HG03097 (cell line): ENCODE measurements at regions not wholly inside any gene's neighbourhood (a gene's known extent, or its start where the extent isn't known, plus 50 kb on each side); places are given as distances from the start of the nearest gene placed in this dataset.

ENCODE experiments used
- ATAC-seq: cut with Tn5 transposase; IDR thresholded peaks from one replicate; pipeline ENCODE4 v1.9.1; 2021; ENCODE audit not compliant: unreplicated experiment, low FRiP score

DNA sequence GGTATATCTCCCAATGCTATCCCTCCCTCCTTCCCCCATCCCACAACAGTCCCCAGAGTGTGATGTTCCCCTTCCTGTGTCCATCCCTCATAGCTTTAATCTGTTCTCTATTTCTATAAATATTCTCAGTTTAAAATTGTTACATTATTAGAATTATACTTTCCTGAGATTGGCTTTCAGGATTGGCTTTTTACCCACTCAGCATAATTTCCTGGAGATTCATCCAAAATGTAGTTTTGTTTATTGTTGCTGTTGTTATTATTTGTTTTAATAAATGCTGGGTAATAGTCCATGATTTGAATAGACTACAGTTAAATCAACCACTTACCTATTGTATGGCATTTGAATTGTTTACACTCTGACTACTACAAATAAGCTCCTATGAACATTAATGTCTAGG, 936.4 kb downstream of the FAT4 start:
- no peak for ATAC-seq

DNA sequence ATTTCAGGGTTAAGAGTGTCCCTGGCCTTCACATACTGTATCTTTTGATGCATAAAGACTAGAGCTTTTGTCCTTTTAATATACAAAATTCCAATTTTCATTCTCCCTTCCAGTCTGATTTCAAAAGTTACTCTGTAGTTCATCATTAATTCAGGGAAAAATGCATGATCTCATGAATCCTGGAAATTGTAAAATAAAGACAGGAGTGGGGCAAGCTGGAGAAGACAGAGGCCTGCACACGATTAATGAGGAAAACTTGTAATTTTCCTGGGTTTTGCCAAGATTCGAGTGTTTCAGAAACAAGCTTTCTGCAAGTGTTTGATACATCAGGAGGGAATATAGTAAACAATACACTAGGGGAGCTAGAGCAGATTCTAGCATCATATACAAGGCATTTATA, 947.9 kb downstream of the FAT4 start:
- ATAC-seq, result no peak

DNA sequence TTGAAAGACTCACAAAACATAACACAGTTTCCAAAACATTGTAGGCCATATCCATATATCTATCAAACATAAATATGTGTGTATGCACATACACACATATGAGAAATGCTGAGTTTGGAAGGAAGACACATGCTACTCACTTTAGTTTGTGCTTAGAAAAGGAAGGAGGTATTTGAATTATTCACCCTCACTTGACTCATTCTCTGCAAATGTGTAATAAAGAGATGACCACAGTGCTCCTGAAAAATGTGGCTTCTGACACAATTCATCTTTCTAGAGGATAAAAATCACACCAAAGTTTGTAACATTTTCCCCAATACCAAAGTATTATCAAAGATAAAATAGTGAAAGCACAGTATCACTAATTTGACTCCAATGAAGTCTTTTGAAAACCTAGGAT, 950.1 kb downstream of the FAT4 start:
- ATAC-seq, result no peak

DNA sequence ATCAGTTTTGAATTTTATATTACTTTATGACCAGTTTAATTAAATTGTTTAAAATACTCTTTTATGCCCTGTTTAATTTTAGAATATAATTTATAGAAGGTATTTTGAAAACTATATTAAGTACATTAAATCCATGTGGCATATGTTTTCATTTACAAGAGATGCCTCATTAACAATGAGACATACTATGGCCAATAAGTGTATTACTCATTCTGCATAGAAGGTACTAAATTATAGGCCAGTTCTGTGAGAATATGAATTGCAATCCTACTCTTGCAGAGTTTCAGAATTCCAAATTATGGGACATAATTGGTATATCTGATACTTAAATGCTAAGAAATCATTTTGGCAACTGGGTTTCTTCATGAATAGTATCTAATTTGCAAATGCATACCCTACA, 951.1 kb downstream of the FAT4 start:
- ATAC-seq, result no peak

DNA sequence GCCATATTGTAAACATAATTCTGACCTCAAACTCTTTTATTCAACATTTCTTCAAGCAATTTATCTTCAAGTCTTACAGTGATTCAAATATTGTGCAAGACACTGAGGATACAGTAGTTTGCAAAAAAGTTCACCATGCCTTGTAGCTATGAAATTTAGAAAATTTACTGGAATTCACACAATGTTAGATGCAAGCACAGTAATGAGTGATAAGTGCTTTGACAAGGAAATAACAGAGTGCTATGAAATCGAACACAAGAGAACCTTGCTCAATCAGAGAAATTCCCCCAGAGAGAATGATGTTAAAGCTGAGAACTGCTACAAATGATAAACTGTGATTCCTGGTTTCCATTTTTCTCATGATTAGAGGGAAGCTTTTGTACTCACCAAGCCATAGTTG, 952.9 kb downstream of the FAT4 start:
- ATAC-seq, result no peak

DNA sequence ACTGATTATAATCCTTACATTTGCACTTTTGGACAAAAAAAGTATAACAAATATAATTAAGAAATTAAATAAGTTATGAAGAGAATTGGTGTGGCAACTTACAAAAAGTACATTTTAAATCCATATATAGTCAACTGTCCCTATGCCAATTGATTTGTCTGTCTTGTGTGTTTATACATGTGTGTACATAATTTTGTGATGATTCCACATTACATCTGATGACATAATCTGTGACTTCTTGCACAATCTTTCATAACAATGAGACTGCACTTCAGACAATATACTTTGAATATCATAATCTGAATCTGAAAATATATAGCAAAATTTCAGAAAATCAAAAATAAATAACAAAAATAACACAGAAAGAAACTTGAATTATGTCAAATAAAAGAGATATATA, 953.4 kb downstream of the FAT4 start:
- no peak for ATAC-seq

DNA sequence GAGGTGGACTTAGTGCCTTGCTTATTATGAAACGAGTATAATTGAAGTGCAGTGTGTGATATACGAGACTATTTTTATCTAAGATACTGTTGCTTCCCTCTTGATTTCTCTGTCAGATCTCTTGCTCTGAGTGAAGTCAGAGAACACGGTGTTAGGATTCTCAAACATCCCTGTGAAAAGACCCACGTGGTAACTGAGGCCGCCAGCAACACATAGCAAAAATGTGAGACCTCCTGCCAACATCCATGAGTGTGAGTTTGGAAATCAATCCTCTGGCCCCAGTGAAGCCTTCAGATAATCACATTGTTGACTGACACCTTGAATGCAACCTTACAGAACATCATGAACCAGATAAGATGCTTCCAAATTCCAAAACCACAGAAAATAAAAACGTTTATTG, 954.4 kb downstream of the FAT4 start:
- no peak for ATAC-seq

DNA sequence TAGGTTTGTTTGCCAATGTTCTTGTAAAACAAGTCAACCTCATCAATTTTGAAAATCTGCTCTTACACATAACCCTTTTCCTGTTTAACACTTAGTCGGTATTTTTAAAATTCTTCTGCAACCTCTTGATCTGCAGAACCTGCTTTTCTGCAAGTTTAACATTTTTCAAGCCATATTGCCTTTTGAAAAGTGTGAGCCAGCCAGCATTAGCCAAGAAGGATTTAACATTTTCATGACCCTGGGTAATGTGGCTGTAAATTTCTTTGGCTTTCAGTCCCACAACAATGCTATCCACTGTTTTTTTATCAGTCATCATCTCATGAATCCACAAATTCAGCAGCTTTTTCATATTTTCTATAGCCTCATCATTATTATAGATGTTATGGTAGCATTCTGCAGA, 956.5 kb downstream of the FAT4 start:
- ATAC-seq, result no peak

DNA sequence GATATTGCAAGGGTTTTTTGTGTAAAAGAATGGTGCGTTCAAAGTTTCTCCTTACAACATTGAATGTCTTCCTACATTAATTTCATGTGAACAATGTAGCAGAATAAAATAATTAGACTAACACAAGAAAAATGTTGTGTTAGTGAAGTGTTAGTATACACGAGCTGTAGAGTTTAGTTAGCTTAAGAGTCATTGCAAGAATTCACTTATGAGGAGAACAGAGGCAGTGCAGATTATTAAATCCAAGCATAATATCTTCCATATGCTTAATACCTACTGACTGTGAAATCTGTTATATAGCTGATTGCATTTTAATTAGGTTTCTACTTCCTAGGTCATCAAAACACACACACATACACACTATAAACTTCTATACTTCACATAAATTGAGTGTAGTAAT, 959.0 kb downstream of the FAT4 start:
- no peak for ATAC-seq

DNA sequence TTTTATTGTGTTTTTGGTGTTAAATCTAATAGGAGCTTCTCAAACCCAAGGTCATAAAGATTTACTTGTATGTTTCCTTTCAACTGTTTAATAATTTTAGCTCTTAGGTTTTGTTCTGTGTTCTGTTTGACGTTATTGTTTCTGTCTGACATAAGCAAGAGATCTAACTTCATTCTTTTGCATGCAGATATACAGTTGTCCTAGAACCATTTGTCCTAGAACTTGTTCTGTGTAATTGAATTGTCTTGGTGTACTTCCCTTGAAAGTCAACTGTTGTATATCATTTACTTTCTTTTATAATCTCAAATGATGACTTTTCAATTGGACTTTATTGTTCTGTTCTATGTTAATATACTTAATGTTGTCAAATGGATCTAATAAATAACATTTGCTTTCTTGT, 977.1 kb downstream of the FAT4 start:
- ATAC-seq, result no peak

DNA sequence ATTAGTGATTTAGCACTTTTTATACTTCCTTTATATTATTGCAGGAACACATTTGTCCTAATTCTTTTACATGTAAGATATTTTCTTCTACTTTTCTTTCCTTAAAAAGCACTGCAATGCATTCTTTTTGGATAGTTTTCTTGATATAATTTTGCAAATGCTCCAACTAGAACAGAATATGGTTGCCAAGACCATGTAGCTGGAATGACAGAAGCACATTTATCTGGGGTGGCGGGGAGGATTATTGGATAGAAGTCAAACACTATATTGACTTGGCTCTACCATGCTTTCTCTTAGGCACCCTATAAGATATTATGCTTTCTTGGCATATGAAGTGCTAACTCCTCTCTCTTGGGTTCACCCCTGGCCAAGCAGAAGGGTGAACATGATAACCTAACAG, 983.5 kb downstream of the FAT4 start:
- ATAC-seq, result no peak

DNA sequence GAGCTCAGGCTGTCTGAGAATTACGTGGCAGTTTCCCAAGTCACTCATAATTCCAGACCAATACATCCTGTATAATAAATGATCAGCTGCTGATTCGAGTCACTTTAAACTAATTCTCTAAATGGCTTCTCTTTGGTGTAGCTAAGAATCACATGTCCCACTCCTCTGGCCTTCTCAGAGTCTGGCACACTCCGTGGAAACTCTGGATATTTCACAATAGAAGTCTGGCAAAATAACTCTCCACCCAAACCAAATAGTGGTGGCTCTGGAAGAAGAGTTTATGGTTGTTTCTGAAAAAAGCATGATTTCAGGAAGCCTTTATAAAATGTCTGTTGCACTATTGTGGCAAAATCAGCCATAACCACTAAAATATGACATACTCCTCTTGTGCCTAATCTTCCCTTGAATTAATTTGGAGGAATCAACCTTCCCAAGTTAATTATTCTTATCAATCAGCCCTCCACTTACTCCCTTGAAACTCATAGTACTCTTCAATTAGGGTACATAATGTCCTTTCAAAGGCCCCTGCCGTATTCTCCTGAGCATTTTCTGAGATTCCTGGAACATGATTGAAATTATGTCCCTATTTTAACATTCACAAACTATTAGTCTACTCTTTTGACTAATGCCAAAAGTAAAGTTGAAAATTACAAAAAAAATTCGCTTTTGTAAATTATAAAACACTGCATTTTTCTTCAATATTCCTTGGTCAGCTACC, 991.6 kb downstream of the FAT4 start:
- ATAC-seq, result no peak

DNA sequence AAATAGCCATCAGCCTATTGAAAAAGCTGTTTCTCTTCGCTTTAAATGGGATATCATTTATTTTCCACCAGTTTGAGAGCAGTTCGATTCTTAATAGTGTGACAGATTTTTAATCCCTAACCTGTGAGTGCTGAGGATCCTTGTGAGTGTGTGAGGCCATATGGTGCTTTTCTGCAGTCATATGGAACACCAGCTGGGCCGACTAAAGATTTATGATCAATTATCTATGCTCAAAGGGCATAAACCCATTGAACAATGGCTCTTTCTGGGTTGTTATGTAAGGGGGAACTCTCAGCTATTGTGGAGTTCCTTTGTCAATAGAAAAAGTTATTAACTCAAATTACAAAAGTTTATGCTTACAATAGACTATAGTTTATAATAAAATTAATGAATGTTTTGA, 1003.6 kb downstream of the FAT4 start:
- ATAC-seq, result no peak

DNA sequence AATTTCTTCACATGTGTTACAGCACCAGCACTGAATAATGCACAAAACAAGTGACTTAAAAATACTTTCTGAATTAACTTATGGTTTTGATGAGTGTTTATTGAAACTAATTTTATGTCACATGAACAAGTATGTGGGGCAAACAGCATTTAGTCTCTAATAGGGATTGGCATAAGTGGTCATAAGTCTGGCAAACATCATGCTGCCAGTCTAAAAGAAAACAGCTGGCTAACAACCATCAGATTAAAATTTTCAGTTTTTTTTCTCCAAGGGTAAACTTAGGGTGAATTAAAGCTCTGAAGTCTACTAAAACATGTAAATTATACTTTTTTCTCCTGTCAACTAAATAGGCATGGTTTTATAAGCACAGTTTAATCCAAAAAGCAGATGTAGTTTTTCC, 1014.2 kb downstream of the FAT4 start:
- no peak for ATAC-seq

DNA sequence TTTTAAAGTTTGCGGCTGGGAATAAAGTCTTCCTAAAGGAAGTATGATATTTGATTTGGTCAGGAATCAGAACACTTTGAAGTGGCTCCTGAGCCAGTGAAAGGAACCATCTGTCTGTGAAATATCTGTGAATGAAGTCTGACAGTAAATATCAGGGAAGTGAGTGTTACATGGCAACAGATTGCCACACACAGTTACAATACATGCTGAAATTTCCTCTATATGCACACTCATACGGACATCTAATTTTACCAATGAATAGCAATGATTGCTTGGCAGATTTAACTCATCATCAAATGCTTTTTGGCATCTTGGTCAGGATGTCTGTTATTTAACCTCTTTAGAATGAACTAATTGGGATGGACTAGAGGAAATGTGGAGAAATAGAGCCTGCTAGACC, 1023.8 kb downstream of the FAT4 start:
- no peak for ATAC-seq

DNA sequence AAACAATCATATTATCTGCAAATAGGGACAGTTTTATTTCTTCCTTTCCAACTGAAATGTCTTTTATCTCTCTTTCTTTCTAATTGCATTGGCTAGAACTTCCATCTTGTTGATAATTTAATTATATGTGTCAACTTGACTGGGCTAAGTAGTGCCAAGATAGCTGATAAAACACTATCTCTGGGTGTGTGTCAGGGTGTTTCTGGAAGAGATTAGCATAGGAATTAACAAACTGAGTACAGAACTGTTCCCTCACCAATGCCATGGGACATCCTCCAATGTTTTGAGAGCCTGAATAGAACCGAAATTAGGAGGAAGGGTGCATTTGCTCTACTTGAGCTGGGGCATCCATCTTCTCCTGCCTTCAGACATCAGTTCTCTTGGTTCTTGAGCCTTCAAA, 1027.2 kb downstream of the FAT4 start:
- ATAC-seq, result no peak

DNA sequence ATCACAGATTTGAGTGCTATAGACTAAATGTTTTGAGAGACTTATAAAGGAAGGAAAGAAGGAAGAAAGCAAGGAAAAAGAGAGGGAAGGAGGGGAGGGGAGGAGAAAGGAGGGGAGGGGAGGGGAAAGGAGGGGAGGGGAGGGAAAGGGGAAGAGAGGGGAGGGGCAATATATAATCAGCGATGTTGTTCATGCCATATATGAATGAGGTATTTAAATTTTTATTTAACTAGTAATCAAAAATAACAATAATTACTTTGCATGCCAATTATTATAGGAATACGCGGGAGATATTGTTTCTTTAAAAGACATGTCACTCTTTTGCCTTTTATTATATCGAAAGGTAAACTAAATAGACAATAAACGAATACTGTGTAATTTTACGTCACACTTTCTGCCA, 1029.7 kb downstream of the FAT4 start:
- ATAC-seq, result no peak

DNA sequence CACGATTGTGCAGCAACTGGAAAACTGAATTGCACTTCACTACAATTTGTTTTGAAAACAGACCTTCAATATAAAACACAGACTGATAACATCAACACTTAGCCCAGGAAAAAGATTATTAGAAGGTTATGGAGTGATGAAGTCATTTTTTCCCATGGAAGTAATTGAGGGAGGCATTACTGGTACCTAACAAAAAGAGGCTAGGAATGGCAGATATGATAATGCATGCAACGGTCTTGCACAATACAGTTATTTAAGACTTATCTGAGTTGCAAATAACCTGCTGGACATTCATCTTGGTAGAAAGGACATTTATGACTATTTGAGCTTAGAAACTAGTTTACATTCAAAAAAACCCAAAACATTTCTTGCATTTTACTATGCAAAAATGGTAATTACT, 1031.9 kb downstream of the FAT4 start:
- no peak for ATAC-seq

DNA sequence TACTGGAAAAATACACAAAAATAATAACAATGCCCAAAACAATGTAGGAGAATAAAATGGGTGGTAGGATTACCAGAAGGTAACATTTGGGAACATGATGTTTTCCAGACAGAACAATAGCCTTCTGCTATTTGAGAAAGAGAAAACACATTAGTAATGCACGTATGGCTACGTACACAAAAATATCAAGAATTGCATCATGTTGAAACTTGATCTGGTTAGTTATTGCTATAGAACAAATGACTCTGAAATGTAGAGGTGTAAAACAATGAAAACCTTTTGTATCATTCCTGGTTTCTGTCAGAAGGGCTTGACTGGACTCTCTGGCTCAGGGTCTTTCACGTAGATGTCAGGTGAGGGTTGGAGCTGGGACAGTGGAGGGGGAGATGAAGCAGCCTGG, 1040.0 kb downstream of the FAT4 start:
- no peak for ATAC-seq

DNA sequence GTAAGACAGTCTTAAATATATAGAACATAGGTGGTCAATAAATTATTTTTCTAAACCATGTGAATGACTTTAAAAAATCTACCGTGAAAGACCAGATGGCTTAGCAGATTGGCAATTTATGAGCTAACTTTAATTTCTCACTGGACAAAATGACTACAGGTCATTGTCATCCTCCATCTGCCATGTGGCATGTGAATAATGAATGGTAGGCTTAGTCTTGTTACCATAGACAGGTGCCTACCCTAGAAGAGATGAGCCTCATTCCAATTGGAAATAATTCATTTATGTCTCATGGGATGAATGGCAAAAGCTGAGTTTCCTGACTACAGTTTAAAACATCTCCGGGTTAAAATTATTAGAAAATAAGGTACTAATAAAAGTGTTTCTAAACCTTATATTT, 1043.3 kb downstream of the FAT4 start:
- no peak for ATAC-seq

DNA sequence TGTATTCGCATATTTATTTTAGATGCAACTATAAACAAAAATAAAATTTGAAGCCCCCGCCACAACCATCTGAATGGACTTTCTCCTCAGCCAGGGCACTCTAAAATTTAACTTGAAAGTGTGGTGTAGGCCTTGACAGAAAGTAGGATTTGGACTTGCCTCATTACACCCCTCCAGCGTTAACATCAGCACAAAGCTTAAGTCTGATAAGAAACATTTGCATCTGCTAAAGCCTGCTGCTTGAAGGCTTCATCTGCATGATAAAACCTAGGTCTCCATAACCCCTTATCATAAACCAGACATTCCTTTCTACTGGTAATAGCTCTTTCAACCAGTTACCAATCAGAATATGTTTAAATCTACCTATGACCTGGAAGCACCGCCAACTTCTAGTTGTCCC, 1046.5 kb downstream of the FAT4 start:
- ATAC-seq, result no peak

DNA sequence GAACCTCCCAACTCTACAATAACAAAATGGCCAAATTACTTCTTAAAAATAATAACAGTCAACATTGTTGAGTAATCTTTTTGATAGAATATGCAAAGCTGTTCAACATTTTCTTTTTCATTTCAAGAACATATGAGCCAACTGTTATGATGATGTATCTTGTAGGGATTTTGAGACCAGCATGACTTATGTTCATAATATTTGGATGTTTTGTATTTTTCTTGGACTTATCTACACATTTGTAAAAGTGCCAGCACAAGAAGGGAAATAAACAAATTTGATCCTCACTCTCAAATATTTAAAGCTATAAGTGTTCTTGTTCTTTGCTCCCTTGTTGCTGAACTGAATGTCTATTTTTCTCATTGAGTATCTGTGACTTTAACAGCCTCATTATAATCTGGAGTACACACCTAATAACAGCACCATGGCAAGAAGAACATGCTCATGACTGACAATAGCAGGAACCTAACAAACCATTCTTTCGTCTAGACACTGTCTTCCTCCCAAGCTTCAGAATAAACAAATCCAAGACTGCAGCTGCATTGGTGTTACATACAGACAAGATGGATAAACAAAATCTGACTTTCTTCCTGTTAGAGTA, 1049.7 kb downstream of the FAT4 start:
- no peak for ATAC-seq

DNA sequence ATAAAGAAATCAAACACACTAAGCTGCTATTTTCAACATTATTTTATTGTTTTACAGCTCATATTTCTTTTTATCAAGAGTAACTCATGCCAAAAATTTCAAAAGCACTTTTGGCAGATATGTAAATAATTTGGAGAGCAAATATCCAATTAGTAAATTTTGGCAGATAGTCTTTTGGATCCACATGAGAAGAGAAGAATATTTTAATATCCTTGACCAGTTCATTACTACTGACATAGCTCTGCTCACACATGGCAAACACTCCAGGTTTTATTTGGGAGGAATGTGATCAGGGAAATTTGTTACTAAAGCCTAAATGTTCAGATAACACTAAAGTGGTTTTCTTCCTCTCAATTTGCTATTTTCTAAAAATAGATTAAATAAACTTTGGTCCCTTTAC, 1054.3 kb downstream of the FAT4 start:
- ATAC-seq, result no peak
